HepG2 (cell line): ENCODE measurements at regions not wholly inside any gene's neighbourhood (a gene's known extent, or its start where the extent isn't known, plus 50 kb on each side); places are given as distances from the start of the nearest gene placed in this dataset.

ENCODE experiments used
- ATAC-seq: fragments of 200-7000 bp; cut with Tn5 transposase; 3 replicates; pipeline ENCODE4 v1.9.1; 2020; ENCODE audit warnings: mild to moderate bottlenecking, moderate library complexity
- BruUV-seq: library from RNA; stranded (reverse); fragments of 400-500 nt; replicated peaks from 2 replicates; lab custom pipeline; 2021; lab: Mats Ljungman, UMichigan
- CTCF ChIA-PET: fragments of 300-600 bp; formaldehyde crosslinking; extraction: SDS; loops from one replicate; lab custom pipeline; 2021; ENCODE audit warnings: low total read pairs, inconsistent platforms, low intra/inter-chr PET ratio; lab: Yijun Ruan, JAX
- POLR2A ChIA-PET: fragments of 350-600 bp; sonication (Branson Sonifier 250); formaldehyde crosslinking; loops from one replicate; lab custom pipeline; 2020; ENCODE audit warnings: antibody characterized with exemption, inconsistent platforms; lab: Yijun Ruan, JAX
- DNase-seq: peaks from one replicate; pipeline ENCODE4 v3.0.0-alpha.2; 2015; ENCODE audit warnings: low spot score
- FAIRE-seq: peaks from 3 replicates; lab custom pipeline; 2011; peaks lifted over from hg19 to GRCh38; lab: Jason Lieb, UNC
- H2AFZ ChIP-seq: one replicate; pipeline ENCODE4 v1.6.1; 2011; ENCODE audit warnings: low read length, inconsistent platforms
- H3K27ac ChIP-seq: fragments of 300-600 bp; 3 replicates; pipeline ENCODE4 v1.8.0; 2011; ENCODE audit warnings: mixed run types, mild to moderate bottlenecking, mixed read lengths, low read length, inconsistent platforms; ENCODE audit not compliant: insufficient read depth; ENCODE audit errors: extremely low read length
- H3K27me3 ChIP-seq, 2 experiments: fragments of 200-600 bp in 1 of 2; 2 replicates in 1 of 2; 3 replicates in 1 of 2; pipeline versions ENCODE4 v1.6.0 to v1.8.0; 2011; ENCODE audit warnings: low read length in 2 of 2, mild to moderate bottlenecking in 2 of 2, moderate library complexity in 2 of 2, inconsistent platforms in 1 of 2; ENCODE audit not compliant: insufficient read depth in 2 of 2, control insufficient read depth in 1 of 2
- H3K36me3 ChIP-seq, 2 experiments: fragments of 200-600 bp in 1 of 2; replicated peaks in 1 of 2; 2 replicates in 1 of 2; 3 replicates in 1 of 2; pipeline versions ENCODE4 v1.5.1 to v1.8.0; 2011; ENCODE audit warnings: low read length in 2 of 2, inconsistent platforms in 1 of 2; ENCODE audit not compliant: insufficient read depth in 2 of 2, control insufficient read depth in 1 of 2
- H3K4me1 ChIP-seq: 2 replicates; pipeline ENCODE4 v1.5.1; 2012; ENCODE audit warnings: low read length, inconsistent platforms; ENCODE audit not compliant: insufficient read depth
- H3K4me2 ChIP-seq: 2 replicates; pipeline ENCODE4 v1.6.0; 2011; ENCODE audit warnings: low read depth, low read length, inconsistent platforms
- H3K4me3 ChIP-seq, 3 experiments: fragments of 200-600 bp in 1 of 3; sonication (generic), shearing (Covaris generic) in 1 of 3; replicated peaks in 1 of 3; 2 replicates each; pipeline ENCODE4 v1.5.1; 2011 to 2016; ENCODE audit warnings: low read length in 3 of 3, inconsistent platforms in 2 of 3, low read depth in 2 of 3, mild to moderate bottlenecking in 2 of 3, control low read depth in 1 of 3, mixed read lengths in 1 of 3; ENCODE audit not compliant: insufficient read depth in 1 of 3
- H3K79me2 ChIP-seq: one replicate; pipeline ENCODE4 v1.6.1; 2011; ENCODE audit warnings: low read length, inconsistent platforms; ENCODE audit not compliant: insufficient read depth
- H3K9ac ChIP-seq: 2 replicates; pipeline ENCODE4 v1.6.0; 2011; ENCODE audit warnings: mild to moderate bottlenecking, low read depth, low read length, inconsistent platforms; ENCODE audit not compliant: insufficient read depth
- H3K9me3 ChIP-seq: 2 replicates; pipeline ENCODE4 v1.5.1; 2012; ENCODE audit warnings: mild to moderate bottlenecking, low read length
- H4K20me1 ChIP-seq: 2 replicates; pipeline ENCODE4 v1.6.0; 2011; ENCODE audit warnings: inconsistent platforms, mild to moderate bottlenecking, low read length, moderate library complexity; ENCODE audit not compliant: insufficient read depth
- CBX2 ChIP-seq, 2 experiments: fragments of 200-600 bp in 1 of 2; sonication (generic); formaldehyde crosslinking in 1 of 2; IDR thresholded peaks; 2 replicates each; pipeline versions ENCODE4 v1.7.0 to v1.8.1; 2018 to 2022; ENCODE audit warnings: low read depth in 2 of 2, low read length in 1 of 2, mild to moderate bottlenecking in 1 of 2, missing genetic modification reagents in 1 of 2
- CHCHD3 ChIP-seq: sonication (generic); formaldehyde crosslinking; IDR thresholded peaks from 2 replicates; pipeline ENCODE4 v1.8.0; 2022; ENCODE audit warnings: mild to moderate bottlenecking, missing genetic modification reagents, moderate library complexity
- FOXP1 ChIP-seq, 2 experiments: fragments of 450-650 bp in 1 of 2; IDR thresholded peaks; 2 replicates each; pipeline ENCODE4 v1.6.1; 2017 to 2018; ENCODE audit warnings: antibody characterized with exemption in 1 of 2
- IRX3 ChIP-seq: sonication (generic); formaldehyde crosslinking; IDR thresholded peaks from 2 replicates; pipeline ENCODE4 v1.8.1; 2023; ENCODE audit warnings: mild to moderate bottlenecking, low read depth, missing genetic modification reagents, borderline replicate concordance
- MYPOP ChIP-seq: sonication (generic); formaldehyde crosslinking; IDR thresholded peaks from 2 replicates; pipeline ENCODE4 v1.8.1; 2023; ENCODE audit warnings: mild to moderate bottlenecking, moderate library complexity, missing genetic modification reagents
- NCOR1 ChIP-seq: fragments of 200-600 bp; sonication (generic); IDR thresholded peaks from 2 replicates; pipeline ENCODE4 v1.7.0; 2017; ENCODE audit warnings: antibody characterized with exemption, low read length, borderline replicate concordance
- USF2 ChIP-seq, 2 experiments: sonication (generic) in 1 of 2; formaldehyde crosslinking in 1 of 2; IDR thresholded peaks; 2 replicates each; pipeline versions ENCODE4 v1.5.1 to v1.6.1; 2011 to 2020; ENCODE audit warnings: borderline replicate concordance in 1 of 2, low read depth in 1 of 2, low read length in 1 of 2, mild to moderate bottlenecking in 1 of 2, missing genetic modification reagents in 1 of 2, moderate library complexity in 1 of 2
- ZBTB7A ChIP-seq: sonication (generic); formaldehyde crosslinking; IDR thresholded peaks from 2 replicates; pipeline ENCODE4 v1.8.0; 2022; ENCODE audit warnings: mild to moderate bottlenecking, missing genetic modification reagents
- ZNF12 ChIP-seq: sonication (generic); formaldehyde crosslinking; IDR thresholded peaks from 2 replicates; pipeline ENCODE4 v1.5.0; 2020; ENCODE audit warnings: missing genetic modification reagents
- ZNF354B ChIP-seq: sonication (generic); formaldehyde crosslinking; IDR thresholded peaks from 2 replicates; pipeline ENCODE4 v1.8.0; 2022; ENCODE audit warnings: mild to moderate bottlenecking, missing genetic modification reagents
- ZNF83 ChIP-seq: sonication (generic); formaldehyde crosslinking; IDR thresholded peaks from 2 replicates; pipeline ENCODE4 v1.4.0; 2020; ENCODE audit warnings: missing genetic modification reagents, mild to moderate bottlenecking, borderline replicate concordance
- ZNF850 ChIP-seq: sonication (generic); formaldehyde crosslinking; conservative IDR thresholded peaks from 2 replicates; pipeline ENCODE4 v1.9.0; 2021; ENCODE audit warnings: mild to moderate bottlenecking, missing genetic modification reagents
- WGBS: methylation state at CpG from one replicate; pipeline ENCODE4 v1.1.6; 2017; ENCODE audit warnings: low lambda C conversion rate; 5-methylcytosine and 5-hydroxymethylcytosine counted together
- in situ Hi-C: cut with HindIII; loops from 2 replicates; pipeline ENCODE4 v1.10.0; 2017; ENCODE audit warnings: low pct_unique_long_range_greater_than_20kb; ENCODE audit not compliant: extremely low pct_ligation_motif_present
- intact Hi-C: fragments of 100-400 bp; cut with micrococcal nuclease; formaldehyde crosslinking; loops from one replicate; pipeline ENCODE4 v1.10.0; 2022; ENCODE audit not compliant: unreplicated experiment
- TF ChIP-seq, protein P1 (sequence below): sonication (generic); formaldehyde crosslinking; IDR thresholded peaks from 2 replicates; pipeline ENCODE4 v1.8.1; 2023; ENCODE audit warnings: mild to moderate bottlenecking, inconsistent platforms, moderate library complexity, missing genetic modification reagents, borderline replicate concordance

DNA sequence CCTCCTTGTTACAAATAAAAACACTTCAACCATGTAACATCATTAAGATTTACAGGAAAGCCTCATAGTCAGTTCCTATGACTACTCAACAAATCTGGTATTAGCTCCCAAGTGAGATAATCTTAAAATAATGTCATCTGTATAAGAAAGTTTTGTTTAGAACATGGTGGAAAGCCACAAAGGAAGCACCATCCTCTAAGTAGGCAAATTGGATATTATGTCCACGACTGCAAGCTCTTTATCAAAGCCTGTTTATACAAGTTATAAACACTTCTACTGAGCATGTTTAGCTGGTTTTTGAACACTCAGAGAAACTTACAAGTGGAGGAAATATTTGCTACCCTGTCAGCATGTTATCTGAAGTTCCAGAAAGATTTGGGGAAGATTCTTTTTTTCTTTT lies 349.8 kb downstream of the ARL4A start:
- in situ Hi-C loops (no loop called here), intact Hi-C loops (no loop called here)
- DNase-seq, result no peak
- ATAC-seq, result no peak
- Histone ChIP-seq H3K27me3 (no peaks in the 10 kb centered on the region), H3K9ac (no peak overlapping the region), H2AFZ (no peak overlapping the region), H3K4me1 (peaks cover 13% of the 10 kb centered on the region), H4K20me1 (no peaks in the 10 kb centered on the region), H3K4me2 (no peak overlapping the region), H3K79me2 (no peaks in the 10 kb centered on the region), H3K9me3 (no peaks in the 10 kb centered on the region), H3K4me3 (no peak overlapping the region), H3K27ac (no peak overlapping the region), H3K36me3 (no peaks in the 10 kb centered on the region)
- ChIA-PET POLR2A (no interaction called here), CTCF (no interaction called here)
- BruUV-seq, result no TSS peak
- FAIRE-seq, result no peak
- 69% methylated on average over 1 of the region's 1 CpG for WGBS
- no peak for TF ChIP-seq ZBTB7A (CRISPR knock-in tag)
- no peak for TF ChIP-seq NCOR1
- no peak for TF ChIP-seq CBX2 (IDR thresholded peaks at IDR 0.05; ENCODE audit: low read depth, low read length)
- no peak for TF ChIP-seq CBX2 (CRISPR knock-in tag; IDR thresholded peaks at IDR 0.05; ENCODE audit: low read depth)
- TF ChIP-seq, all 625 proteins: peak for 0

- no peak for DNase-seq
- H2AFZ ChIP-seq, result no peak overlapping the region
- H3K27ac ChIP-seq, result no peak overlapping the region
- TF ChIP-seq MYPOP (CRISPR knock-in tag), result no peak
- no peak for TF ChIP-seq ZNF83 (CRISPR knock-in tag)
- TF ChIP-seq, protein P1, sequence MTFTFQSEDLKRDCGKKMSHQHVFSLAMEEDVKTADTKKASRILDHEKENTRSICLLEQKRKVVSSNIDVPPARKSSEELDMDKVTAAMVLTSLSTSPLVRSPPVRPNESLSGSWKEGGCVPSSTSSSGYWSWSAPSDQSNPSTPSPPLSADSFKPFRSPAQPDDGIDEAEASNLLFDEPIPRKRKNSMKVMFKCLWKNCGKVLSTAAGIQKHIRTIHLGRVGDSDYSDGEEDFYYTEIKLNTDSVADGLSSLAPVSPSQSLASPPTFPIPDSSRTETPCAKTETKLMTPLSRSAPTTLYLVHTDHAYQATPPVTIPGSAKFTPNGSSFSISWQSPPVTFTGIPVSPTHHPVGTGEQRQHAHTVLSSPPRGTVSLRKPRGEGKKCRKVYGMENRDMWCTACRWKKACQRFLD (CRISPR knock-in tag), result no peak
- TF ChIP-seq ZNF12 (CRISPR knock-in tag), result no peak
- no peak for TF ChIP-seq USF2 (IDR thresholded peaks at IDR 0.05; ENCODE audit: low read depth, low read length)
- TF ChIP-seq USF2 (CRISPR knock-in tag; IDR thresholded peaks at IDR 0.05; ENCODE audit: borderline replicate concordance), result no peak
- no peak for TF ChIP-seq IRX3 (CRISPR knock-in tag)
- TF ChIP-seq ZNF850 (CRISPR knock-in tag), result no peak
- no peak for TF ChIP-seq CHCHD3
- TF ChIP-seq FOXP1 (IDR thresholded peaks at IDR 0.05), result no peak
- no peak for TF ChIP-seq FOXP1 (CRISPR knock-in tag; IDR thresholded peaks at IDR 0.05)
- TF ChIP-seq ZNF354B (CRISPR knock-in tag), result no peak
Observed at GRCh38 chr7:13041368-13041988, 354.0 kb downstream of the ARL4A start.

More at GRCh38 chr7:13041368-13041988, 354.0 kb downstream of the ARL4A start:
- Histone ChIP-seq H3K79me2 (no peaks in the 10 kb centered on the region), H3K4me1 (peaks cover 19% of the 10 kb centered on the region), H3K9me3 (no peaks in the 10 kb centered on the region), H3K4me3 (no peak overlapping the region), H4K20me1 (no peaks in the 10 kb centered on the region), H3K9ac (no peak overlapping the region), H3K4me2 (no peak overlapping the region), H3K36me3 (no peaks in the 10 kb centered on the region), H3K27me3 (no peaks in the 10 kb centered on the region)
- 91% methylated on average over 13 of the region's 13 CpGs for WGBS
- POLR2A ChIA-PET, result interaction anchor here (1.0 to 1.5 kb wide), 3 partner anchors 20 to 354 kb away, joined by 4 to 7 read pairs (median 5); partner anchors contain the start of gene ARL4A
- in situ Hi-C loops (no loop called here), intact Hi-C loops (no loop called here)
- CTCF ChIA-PET, result no interaction called here
- BruUV-seq, result no TSS peak
- FAIRE-seq, result no peak
- no peak for ATAC-seq
